ENCODE measurements at regions not wholly inside any gene's neighbourhood (a gene's known extent, or its start where the extent isn't known, plus 50 kb on each side); places are given as distances from the start of the nearest gene placed in this dataset.

- Histone ChIP-seq H3K9me2 (ENCODE audit: insufficient read depth) (peaks cover 3% of the 10 kb centered on the region; the same call in 1 of the 2 replicates), H3K79me2 (replicated peaks; ENCODE audit: insufficient read depth) (no peaks in the 10 kb centered on the region), H3F3A (replicated peaks; ENCODE audit: low read depth) (no peaks in the 10 kb centered on the region), H3K36me3 (ENCODE audit: insufficient read depth) (no peaks in the 10 kb centered on the region), H2AFZ (no peak overlapping the region), H3K4me2 (no peak overlapping the region), H3K27ac (ENCODE audit: low read depth) (no peak overlapping the region), H4K20me1 (replicated peaks; ENCODE audit: insufficient read depth) (no peaks in the 10 kb centered on the region), H3K4me3 (no peak overlapping the region), H3K27me3 (ENCODE audit: insufficient read depth) (no peaks in the 10 kb centered on the region), H3K4me1 (ENCODE audit: insufficient read depth) (no peaks in the 10 kb centered on the region)
- no peak overlapping the region for H3K4me3 Mint-ChIP-seq
- peaks cover 21% of the 10 kb centered on the region for H3K36me3 Mint-ChIP-seq (ENCODE audit: low read depth)
- peaks cover 5% of the 10 kb centered on the region; the same call in 2 of the 3 replicates for H3K9me3 Mint-ChIP-seq
- H3K27ac Mint-ChIP-seq = no peak overlapping the region
- TF ChIP-seq NANOG (IDR thresholded peaks at IDR 0.05; ENCODE audit: borderline replicate concordance) (no peak), JUNB (IDR thresholded peaks at IDR 0.05; ENCODE audit: unreplicated experiment) (no peak), STAT1 (IDR thresholded peaks at IDR 0.05; ENCODE audit: unreplicated experiment) (no peak), EZH2phosphoT487 (IDR thresholded peaks at IDR 0.05; ENCODE audit: unreplicated experiment) (no peak), ZNF114 (CRISPR knock-in tag; IDR thresholded peaks at IDR 0.05) (no peak), REST (IDR thresholded peaks at IDR 0.05; ENCODE audit: unreplicated experiment) (no peak), CREB1 (CRISPR knock-in tag; IDR thresholded peaks at IDR 0.05; ENCODE audit: low read depth) (no peak), ETS1 (IDR thresholded peaks at IDR 0.05) (no peak)
- TF ChIP-seq, protein P1, sequence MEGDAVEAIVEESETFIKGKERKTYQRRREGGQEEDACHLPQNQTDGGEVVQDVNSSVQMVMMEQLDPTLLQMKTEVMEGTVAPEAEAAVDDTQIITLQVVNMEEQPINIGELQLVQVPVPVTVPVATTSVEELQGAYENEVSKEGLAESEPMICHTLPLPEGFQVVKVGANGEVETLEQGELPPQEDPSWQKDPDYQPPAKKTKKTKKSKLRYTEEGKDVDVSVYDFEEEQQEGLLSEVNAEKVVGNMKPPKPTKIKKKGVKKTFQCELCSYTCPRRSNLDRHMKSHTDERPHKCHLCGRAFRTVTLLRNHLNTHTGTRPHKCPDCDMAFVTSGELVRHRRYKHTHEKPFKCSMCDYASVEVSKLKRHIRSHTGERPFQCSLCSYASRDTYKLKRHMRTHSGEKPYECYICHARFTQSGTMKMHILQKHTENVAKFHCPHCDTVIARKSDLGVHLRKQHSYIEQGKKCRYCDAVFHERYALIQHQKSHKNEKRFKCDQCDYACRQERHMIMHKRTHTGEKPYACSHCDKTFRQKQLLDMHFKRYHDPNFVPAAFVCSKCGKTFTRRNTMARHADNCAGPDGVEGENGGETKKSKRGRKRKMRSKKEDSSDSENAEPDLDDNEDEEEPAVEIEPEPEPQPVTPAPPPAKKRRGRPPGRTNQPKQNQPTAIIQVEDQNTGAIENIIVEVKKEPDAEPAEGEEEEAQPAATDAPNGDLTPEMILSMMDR (conservative IDR thresholded peaks at IDR 0.05; ENCODE audit: low read depth in 2 of 2) = no peak
- peaks cover 17% of the 10 kb centered on the region for H3K27me3 Mint-ChIP-seq (ENCODE audit: insufficient read depth, low read depth, poor library complexity)
- peaks cover 9% of the 10 kb centered on the region for H3K4me1 Mint-ChIP-seq
- no peak for DNase-seq (ENCODE audit: low spot score)
- ATAC-seq = peak; percentile 52
Observed at GRCh38 chr11:70687716-70688115, 289.4 kb downstream of the CTTN start.

- H3K4me3 Mint-ChIP-seq = no peak overlapping the region
- Histone ChIP-seq H4K20me1 (replicated peaks; ENCODE audit: insufficient read depth) (no peaks in the 10 kb centered on the region), H2AFZ (no peak overlapping the region), H3K27ac (ENCODE audit: low read depth) (no peak overlapping the region), H3K79me2 (replicated peaks; ENCODE audit: insufficient read depth) (no peaks in the 10 kb centered on the region), H3K4me2 (no peak overlapping the region), H3K4me1 (ENCODE audit: insufficient read depth) (no peaks in the 10 kb centered on the region), H3K4me3 (no peak overlapping the region), H3K27me3 (ENCODE audit: insufficient read depth) (no peaks in the 10 kb centered on the region), H3K9me2 (ENCODE audit: insufficient read depth) (peaks cover 3% of the 10 kb centered on the region; the same call in 1 of the 2 replicates), H3F3A (replicated peaks; ENCODE audit: low read depth) (no peaks in the 10 kb centered on the region), H3K36me3 (ENCODE audit: insufficient read depth) (no peaks in the 10 kb centered on the region)
- peaks cover 5% of the 10 kb centered on the region; the same call in 2 of the 3 replicates for H3K9me3 Mint-ChIP-seq
- no peak overlapping the region for H3K27ac Mint-ChIP-seq
- peaks cover 17% of the 10 kb centered on the region for H3K27me3 Mint-ChIP-seq (ENCODE audit: insufficient read depth, low read depth, poor library complexity)
- DNase-seq (ENCODE audit: low spot score) = no peak
- peaks cover 20% of the 10 kb centered on the region for H3K36me3 Mint-ChIP-seq (ENCODE audit: low read depth)
- H3K4me1 Mint-ChIP-seq = peaks cover 9% of the 10 kb centered on the region
- peak; percentile 74 for ATAC-seq
- TF ChIP-seq EZH2 (IDR thresholded peaks at IDR 0.05; ENCODE audit: low read depth, unreplicated experiment) (no peak), NANOG (IDR thresholded peaks at IDR 0.05; ENCODE audit: borderline replicate concordance) (no peak), ZNF114 (CRISPR knock-in tag; IDR thresholded peaks at IDR 0.05) (no peak), ZNF331 (CRISPR knock-in tag; IDR thresholded peaks at IDR 0.05; ENCODE audit: low read depth) (no peak), REST (IDR thresholded peaks at IDR 0.05; ENCODE audit: unreplicated experiment) (no peak), POLR2AphosphoS5 (IDR thresholded peaks at IDR 0.05; ENCODE audit: low read depth) (no peak), EZH2phosphoT487 (IDR thresholded peaks at IDR 0.05; ENCODE audit: unreplicated experiment) (no peak), JUNB (IDR thresholded peaks at IDR 0.05; ENCODE audit: unreplicated experiment) (no peak)
- TF ChIP-seq, protein P1 (conservative IDR thresholded peaks at IDR 0.05; ENCODE audit: low read depth in 2 of 2) = no peak
Observed at GRCh38 chr11:70688142-70688541, 289.8 kb downstream of the CTTN start.

All from GM23338 (cell line).